ENCODE measurements at regions not wholly inside any gene's neighbourhood (a gene's known extent, or its start where the extent isn't known, plus 50 kb on each side); places are given as distances from the start of the nearest gene placed in this dataset.
"Not testable (repeated sequence)": the region's sequence is repeated elsewhere in the genome, so short reads cannot be mapped to it uniquely, and the experiment has no call there.

DNA sequence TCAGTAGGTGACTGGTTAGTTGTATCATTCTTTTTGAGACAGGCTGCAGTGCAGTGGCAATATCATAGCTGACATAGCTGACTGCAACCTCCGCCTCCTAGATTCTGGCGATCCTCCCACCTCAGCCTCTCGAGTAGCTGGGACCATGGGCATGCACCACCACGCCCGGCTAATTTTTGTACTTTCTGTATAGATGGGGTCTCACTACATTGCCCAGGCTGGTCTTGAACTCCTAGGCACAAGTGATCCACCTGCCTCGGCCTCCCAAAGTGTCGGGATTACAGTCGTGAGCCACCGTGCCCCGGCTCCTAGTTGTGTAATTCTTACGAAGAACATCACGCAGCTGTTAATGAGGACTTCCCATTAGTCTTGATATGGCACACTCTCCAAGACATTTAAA is 123.4 kb upstream of the VKORC1L1 start:
- no peak for DNase-seq

DNA sequence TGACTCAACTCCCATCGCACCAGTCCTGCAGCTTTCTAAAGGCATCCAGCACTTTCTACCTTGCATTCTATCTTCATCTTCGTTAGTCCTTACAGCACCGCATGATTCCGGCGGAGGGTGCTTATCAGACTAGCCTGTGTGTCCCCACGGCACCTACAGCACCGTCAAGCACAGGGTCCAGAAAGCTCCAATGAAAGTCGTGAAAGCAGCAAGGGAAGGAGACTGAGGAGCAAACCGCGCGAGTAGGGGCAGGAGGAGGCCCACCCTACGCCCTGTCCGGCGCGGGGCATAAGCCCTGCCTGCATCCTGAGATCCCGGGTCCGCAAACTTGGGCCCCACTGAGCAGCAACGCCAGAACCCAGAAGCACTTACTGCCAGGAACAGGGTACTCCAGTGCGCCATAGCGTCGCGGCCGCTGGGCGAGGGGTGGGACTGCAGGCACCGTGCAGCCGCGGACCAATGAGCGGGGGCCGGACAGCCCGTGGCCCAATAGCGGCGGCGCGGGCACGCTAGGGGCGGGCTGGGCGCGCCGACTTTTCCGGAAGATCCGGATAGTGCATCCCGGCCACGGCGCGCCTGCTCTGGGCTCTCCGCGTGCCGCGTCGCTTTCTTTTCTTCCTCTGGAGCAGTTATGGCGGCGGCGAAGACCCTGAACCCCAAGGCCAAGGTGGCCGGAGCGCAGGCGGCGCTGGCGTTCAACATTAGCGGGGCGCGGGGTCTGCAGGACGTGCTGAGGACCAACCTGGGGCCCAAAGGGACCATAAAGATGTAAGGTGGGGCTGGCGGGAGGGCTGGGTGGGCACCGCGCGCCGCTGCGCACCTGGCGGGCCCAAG is 122.1 kb upstream of the VKORC1L1 start:
- peak; percentile 91 for DNase-seq

DNA sequence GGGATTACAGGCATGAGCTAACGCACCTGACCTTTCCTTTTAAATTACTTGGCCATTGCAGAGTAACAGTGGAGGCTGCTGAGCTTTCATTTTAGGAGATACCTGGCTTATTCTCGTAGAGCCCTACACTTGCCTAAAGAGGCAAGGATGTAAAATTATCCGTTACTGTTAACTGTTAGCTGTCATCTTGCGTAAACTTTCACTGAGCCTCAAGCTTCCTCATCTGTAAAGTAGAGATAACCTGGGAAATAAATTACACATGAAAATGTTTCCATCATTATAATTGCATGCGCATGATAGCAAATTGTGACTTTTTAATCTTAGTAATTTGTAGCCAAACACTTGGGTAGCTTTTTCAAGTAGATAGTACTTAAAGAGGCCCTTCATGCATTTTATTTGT is 118.8 kb upstream of the VKORC1L1 start:
- DNase-seq = not testable (repeated sequence)

DNA sequence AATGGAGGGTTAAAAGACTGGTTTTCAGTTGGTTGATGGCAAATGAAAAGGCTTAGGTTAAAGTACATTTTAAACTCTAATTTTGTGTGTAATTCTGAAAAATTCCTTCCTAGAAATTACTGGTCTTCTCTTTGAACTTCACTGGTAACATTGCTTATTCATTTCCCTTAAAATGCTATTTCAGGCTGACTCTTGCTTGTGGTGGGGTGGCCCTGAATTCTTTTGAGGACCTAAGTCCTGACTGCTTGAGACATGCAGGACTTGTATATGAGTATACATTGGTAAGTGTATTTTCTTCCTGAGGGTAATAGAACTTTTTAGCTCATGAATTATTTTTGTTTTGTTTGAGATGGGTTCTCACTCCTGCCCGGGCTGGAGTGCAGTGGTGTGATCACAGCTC is 113.9 kb upstream of the VKORC1L1 start:
- DNase-seq = not testable (repeated sequence)

DNA sequence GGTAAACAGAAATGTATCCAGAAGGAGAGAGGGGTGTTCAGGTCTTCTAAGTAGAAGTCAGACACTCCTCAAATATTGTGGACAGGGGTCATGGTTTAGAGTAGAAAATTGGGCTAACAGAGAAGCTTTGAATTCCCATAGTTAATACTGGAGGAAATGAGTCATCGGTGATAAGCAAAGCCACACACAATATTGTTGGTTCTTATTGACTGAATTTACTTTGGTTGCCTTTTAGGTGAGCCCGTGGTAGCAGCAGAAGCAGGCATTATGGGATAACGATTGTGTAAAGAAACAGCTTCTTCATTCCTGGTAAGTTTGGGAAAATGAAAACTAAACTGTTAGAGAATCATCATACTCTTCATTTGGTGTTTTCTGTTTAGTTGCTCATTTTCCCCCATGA is 110.2 kb upstream of the VKORC1L1 start:
- not testable (repeated sequence) for DNase-seq

DNA sequence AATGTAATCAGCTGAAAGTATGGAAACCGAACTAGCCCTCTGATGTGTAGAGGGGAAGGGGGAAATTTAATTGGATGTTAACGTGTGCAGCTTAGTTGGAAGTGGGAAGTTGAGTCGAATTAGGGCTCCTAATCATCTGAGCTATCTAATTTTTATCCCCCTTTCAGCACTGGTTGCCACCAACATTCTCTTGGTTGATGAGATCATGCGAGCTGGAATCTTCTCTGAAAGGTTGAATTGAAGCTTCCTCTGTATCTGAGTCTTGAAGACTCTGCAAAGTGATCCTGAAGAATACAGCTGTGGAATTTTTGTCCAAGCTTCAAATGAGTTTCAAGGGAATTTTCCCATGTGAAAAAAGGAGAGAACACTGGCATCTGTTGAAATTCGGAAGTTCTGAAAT is 109.8 kb upstream of the VKORC1L1 start:
- not testable (repeated sequence) for DNase-seq

DNA sequence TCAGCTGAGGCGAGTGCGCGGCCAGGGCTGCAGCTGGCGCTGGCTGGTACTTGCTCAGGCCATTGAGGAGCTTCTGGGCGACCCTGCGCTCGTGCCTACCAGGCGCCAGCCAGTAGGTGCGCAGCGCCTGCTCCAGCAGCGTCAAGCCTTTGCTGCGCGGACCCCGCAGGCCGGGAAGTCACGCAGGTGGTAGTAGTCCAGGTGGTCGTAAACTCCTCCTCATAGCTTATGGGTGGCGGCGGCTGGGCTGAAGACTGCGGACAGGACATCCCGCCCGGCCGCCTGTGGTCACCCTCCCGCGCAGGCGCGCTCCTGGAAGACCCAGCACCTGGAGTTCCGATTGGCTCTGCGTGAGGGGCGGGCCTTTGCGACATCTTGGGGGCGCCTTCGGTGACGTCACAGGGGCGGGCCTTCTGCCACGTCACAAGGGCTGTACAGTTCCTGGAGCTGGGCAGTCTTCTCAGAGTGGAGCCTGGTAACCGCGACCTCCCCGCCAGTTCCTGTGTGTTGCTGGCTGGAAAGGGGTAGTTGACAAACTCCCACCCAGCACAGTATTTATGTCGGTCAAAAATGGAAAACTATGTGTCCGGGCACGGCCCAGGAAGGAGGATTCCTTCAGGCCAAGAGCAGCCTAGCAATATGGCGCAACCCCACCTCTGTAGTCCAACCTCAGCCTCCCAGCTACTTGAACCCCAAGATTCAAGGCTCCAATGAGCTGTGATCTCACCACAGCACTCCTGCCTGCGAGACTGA is 102.2 kb upstream of the VKORC1L1 start:
- DNase-seq = peak; percentile 95

DNA sequence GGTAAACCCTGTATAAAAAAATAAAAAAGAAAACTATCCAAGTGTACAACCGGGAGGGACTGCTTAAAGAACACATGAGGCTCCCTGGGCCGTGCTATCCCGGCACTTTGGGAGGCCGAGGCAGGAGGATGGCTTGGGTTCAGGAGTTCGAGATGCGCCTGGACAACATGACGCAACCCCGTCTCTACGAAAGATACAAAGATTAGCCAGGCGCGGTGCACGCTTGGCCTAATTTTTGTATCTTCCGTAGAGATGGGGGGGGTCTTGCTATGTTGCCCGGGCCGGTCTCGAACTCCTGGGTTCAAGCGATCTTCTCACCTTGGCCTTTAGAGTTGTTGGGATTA is 101.7 kb upstream of the VKORC1L1 start:
- DNase-seq = not testable (repeated sequence)

DNA sequence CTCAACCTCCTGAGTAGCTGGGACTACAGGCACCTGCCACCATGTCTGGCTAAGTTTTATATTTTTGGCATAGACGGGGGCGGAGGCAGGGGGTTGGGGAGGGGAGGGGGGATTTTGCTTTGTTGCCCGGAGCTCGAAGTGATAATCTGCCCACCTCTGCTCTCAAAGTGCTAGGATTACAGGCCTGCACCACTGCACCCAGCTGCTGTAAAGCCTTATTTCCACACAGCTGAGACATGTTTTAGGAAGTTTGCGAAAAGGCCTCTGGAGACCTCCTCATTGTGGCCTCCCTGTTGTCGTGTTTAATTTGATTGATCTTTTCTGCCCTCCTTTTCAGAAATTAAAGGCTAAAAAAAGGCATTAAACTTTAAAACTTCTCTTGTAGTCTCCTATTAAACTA is 96.2 kb upstream of the VKORC1L1 start:
- DNase-seq = not testable (repeated sequence)

DNA sequence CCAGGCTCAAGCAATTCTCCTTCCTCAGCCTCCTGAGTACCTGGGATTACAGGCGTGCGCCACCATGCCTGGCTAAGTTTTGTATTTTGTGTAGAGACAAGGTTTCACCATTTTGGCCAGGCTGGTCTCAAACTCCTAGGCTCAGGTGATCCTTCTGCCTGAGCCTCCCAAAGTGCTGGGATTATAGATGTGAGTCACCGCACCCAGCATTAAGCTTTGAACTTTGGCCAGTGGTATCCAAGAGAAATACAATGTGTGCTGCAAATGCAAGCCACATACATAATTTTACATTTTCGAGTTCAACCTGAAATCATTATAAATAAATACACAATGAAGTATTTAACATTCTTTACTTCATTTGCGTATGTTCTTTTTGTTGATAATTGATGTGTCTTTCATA is 82.9 kb upstream of the VKORC1L1 start:
- DNase-seq = not testable (repeated sequence)

DNA sequence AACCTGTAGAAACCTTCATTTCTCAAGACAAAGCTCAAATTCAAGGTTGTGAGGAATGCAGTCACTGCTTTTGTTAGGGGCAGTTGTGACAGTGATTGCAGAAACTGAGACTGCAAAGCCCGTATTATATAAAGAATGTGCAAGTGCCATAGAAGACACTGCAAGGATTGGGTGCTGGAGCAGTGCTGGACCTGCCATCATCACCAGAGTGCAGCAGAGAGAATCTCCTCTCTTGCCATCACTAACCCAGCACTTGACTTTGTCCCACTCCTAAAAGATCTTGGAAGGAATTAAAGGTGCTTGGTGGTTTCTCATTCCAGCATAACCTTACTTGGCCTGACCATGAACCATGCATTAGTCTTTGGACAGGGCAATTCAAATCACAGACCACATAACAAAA is 81.1 kb upstream of the VKORC1L1 start:
- not testable (repeated sequence) for DNase-seq

DNA sequence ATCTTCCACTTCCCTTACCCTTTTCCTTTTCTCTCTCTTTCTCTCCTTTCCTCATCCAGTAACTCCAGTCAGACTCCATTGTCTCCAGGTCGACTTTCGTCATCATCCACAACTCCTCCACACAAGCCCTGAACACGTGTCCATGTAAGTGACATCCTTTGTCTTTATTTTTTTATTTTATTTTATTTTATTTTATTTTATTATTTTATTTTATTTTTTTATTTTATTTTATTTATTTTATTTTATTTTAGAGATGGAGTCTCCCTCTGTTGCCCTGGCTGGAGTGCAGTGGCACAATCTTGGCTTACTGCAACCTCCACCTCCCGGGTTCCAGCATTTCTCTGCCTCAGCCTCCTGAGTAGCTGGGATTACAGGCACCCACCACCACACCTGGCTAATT is 80.1 kb upstream of the VKORC1L1 start:
- not testable (repeated sequence) for DNase-seq

DNA sequence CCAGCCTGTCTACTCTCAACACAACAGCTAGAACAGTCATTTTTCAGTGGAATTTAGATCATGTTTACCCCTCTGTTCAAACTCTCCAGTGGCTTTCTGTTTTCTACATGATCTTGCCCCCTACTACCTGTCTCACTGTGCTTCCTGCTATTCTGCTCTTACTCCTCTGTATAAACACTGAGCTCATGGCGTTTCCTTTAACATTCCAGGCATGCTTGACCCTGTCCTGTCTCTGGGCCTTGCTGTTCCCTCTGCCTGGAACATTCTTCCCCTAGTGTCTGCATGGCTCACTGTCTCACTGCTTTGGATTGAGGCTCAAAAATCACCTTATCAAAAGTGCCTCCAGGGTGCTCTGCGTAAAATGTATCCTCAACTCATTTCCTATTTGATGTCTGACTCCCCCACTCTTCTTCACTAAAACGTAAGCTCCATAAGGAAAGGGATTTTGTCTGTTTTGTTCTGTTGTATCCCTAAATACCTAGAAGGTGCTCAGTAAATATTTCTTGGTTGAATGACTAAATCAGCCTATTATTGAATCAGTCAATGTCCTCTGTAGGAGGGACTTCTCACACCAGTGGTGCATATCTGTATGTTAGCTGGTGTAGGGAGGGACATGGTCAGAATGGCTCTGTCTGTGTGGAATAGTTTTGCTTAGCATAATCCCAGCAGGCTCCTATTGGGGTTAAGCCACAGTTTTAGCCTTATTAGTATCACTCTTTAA is 78.0 kb upstream of the VKORC1L1 start:
- not testable (repeated sequence) for DNase-seq

DNA sequence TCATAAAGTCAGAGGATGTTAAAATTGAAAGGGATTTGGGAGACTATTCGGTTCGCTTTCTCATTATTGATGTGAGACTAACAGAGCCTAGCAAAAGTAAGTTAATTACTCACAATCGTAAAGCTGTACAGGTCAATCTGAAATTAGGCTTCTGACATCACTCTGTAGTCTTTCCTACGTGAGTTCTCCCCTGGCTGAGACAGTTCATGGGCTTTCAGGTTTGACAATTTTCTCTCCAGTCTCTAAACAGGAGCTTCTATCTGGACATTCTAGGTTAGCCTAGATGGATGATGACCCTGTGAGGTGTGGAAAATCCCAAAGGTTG is 77.5 kb upstream of the VKORC1L1 start:
- DNase-seq = not testable (repeated sequence)

DNA sequence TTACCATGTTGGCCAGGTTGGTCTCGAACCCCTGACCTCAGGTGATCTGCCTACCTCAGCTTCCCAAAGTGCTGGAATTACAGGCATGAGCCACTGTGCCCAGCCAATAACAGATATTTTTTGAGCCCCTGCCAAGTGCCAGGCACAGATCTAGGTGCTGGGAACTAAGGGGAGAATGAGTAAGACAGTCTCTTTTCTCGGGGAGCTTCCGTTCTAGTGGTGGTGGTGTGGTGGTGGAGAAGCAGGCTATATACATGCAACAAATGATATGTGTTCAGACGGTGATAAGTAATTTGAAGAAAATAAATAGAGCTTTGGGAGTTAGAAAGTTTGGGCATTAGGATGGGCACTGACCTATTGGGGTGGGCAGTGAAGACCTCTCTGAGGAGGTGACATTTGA is 76.7 kb upstream of the VKORC1L1 start:
- no peak for DNase-seq

DNA sequence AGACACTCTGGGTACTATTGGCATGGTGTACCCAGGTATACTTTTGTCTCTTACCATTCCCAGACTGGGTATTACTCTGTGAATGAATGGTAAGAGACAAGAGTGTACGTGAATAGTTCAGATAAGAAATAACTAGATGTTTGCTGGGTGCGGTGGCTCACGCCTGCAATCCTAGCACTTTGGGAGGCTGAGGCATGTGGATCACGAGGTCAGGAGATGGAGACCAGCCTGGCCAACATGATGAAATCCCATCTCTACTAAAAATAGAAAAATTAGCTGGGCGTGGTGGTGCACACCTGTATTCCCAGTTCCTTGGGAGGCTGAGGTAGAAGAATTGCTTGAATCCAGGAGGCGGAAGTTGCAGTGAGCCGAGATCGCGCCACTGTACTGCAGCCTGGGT is 75.8 kb upstream of the VKORC1L1 start:
- not testable (repeated sequence) for DNase-seq

DNA sequence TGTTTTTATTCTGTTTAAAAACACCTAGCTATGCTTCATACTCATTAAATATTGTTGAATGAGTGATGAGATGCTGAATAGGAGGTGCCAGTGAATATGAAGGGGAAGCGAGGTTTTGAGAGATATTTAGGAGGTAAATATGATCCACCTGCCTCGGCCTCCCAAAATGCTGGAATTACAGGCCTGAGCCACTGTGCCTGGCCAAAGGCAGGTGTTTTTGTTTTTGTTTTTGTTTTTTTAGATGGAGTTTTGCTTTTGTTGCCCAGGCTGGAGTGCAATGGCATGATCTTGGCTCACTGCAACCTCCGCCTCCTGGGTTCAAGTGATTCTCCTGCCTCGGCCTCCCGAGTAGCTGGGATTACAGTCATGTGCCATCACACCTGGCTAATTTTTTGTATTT is 75.3 kb upstream of the VKORC1L1 start:
- not testable (repeated sequence) for DNase-seq

DNA sequence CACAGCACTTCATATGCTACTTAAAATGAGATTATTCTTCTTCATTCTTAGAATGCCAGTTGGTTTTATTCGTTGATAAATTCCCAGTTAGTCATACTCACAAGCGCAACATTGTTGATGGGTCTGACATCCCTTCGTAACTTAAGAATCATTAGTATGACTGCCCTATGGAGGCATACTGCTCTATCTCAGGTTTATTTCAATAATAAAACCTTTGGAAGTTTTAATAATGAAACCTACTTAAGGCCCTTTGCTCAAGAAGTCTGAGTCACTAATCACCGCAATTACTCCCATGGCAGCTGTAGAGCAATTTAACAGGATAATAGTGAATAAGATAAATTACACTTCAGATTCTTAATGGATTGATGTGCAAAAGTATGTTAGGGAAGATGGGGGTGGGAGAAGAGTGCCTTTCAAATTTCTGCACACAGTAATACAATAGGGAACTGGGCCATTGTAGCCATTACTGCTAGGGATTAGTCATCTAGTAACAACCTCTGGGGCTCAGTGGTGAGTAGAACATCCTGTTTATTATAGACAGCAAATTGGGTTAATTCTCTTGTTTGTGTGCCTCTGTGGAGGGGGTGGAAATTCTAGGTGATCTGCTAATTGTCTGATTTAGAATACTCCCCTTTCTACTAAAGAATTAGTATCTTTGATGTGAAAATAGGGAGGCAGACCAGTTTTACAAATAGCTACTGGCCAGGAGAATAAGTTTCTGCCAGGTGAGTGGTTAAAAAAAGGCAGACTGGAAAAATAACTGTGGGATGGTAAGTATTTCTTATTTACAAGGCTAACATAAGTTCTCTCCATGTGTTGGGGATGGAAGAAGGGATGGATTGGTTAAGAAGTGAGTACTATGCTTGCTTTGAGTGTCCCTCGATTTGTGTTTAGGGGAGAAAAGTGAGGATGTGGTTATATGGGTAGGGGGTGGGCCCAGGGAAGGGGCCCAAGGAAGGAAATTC is 74.5 kb upstream of the VKORC1L1 start:
- DNase-seq = no peak

DNA sequence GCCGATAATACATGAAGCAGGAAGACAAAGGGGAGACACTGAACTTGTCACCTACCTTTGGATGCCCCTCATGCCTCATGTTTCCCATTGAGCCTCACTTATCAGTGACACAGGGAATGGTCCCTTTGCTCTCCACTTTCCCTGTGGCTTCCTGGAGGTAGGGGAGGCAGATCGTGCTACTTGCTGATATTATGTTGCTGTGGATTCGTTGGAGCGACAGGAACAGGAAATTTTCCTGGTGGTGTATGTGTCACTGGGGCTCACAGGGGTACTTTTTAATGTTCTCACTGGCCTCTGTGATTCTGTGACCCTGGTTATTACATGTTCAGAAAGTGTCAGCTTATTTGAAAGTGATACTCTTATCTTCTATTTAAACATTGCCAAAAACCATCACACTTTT is 72.7 kb upstream of the VKORC1L1 start:
- DNase-seq = not testable (repeated sequence)

DNA sequence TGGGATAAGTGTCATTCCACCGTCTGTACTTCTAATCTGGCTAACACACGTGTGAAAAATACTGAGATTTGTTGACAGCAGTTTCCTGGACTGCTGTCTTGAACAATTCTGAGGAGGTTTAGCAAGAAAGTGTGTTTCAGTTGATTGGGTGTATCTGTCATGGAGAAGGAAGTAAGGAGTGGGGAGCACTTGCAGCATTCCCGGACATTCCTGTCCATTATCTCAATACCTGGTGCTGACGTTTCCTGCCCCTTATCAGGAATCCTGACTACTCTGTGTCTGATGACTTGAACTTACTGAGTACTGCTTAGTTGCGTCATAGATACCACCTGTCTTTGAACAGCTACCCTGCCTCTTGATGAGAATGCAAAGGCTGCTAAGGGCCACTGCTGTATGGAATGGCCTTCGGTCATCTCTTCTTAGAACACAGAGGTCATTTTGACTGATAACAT is 72.0 kb upstream of the VKORC1L1 start:
- DNase-seq = no peak

DNA sequence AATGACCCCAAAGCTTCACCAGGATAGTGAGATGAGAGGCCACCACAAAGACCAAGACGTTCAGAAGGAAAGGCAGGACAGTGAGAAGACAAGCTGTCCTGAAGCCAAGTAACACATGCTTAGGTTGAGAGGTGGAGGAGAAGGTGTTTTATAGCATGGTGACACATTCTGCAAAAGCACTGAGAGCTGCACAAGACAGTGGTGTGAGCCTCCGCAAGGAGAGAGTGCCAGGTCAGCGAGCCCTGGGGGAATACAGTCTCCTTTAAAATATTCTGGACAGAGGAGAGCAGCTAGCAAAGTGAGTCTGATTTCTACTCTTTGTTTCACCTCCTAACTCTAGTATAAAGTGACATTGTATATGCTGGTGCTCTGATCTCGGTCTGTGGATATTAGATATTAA is 68.0 kb upstream of the VKORC1L1 start:
- DNase-seq = no peak

DNA sequence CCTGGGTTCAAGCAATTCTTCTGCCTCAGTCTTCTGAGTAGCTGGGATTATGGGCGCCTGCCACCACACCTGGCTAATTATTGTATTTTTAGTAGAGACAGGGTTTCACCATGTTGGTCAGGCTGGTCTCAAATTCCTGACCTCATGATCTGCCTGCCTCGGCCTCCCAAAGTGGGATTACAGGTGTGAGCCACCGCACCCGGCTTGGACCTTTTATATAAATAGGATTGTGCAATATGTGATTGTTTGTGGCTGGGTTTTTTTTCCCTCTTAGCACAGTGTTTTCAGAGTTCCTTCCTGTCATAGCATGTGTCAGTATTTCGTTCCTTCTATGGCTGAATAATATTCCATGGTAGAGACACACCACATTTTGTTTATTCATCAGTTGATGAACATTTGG is 65.8 kb upstream of the VKORC1L1 start:
- not testable (repeated sequence) for DNase-seq
